DMS 273 treated with DMSO at 0.1 percent for 48 hours (cell line): ENCODE measurements at regions not wholly inside any gene's neighbourhood (a gene's known extent, or its start where the extent isn't known, plus 50 kb on each side); places are given as distances from the start of the nearest gene placed in this dataset.

Experiments
- DNase-seq: peaks from one replicate; lab custom pipeline; 2025; lab: John Stamatoyannopoulos, UW

GRCh38 chr2:168338803-168339437, 91.5 kb upstream of the STK39 start:
- no peak for DNase-seq

- DNase-seq, result no peak
Observed at GRCh38 chr2:168340931-168341330, 93.5 kb upstream of the STK39 start.

- no peak for DNase-seq
Observed at GRCh38 chr2:168343586-168343985, 96.2 kb upstream of the STK39 start.

GRCh38 chr2:168344706-168345105, 97.3 kb upstream of the STK39 start:
- no peak for DNase-seq

- DNase-seq, result no peak
Observed at GRCh38 chr2:168345601-168346000, 98.2 kb upstream of the STK39 start.

- DNase-seq, result peak; percentile 22
Observed at GRCh38 chr2:168346725-168347477, 99.5 kb upstream of the STK39 start.

- no peak for DNase-seq
Observed at GRCh38 chr2:168348076-168348475, 100.7 kb upstream of the STK39 start.

- no peak for DNase-seq
Observed at GRCh38 chr2:168350380-168350779, 103.0 kb upstream of the STK39 start.

- no peak for DNase-seq
Observed at GRCh38 chr2:168353251-168353650, 102.8 kb upstream of the CERS6 start.

- DNase-seq, result no peak
Observed at GRCh38 chr2:168354499-168354898, 101.6 kb upstream of the CERS6 start.

GRCh38 chr2:168355121-168355520, 101.0 kb upstream of the CERS6 start:
- no peak for DNase-seq

GRCh38 chr2:168355779-168356476, 100.1 kb upstream of the CERS6 start:
- DNase-seq, result no peak

- DNase-seq, result no peak
Observed at GRCh38 chr2:168356477-168356835, 99.6 kb upstream of the CERS6 start.

- no peak for DNase-seq
Observed at GRCh38 chr2:168357797-168358472, 98.1 kb upstream of the CERS6 start.

- no peak for DNase-seq
Observed at GRCh38 chr2:168359082-168359481, 97.0 kb upstream of the CERS6 start.

GRCh38 chr2:168363347-168364092, 92.6 kb upstream of the CERS6 start:
- no peak for DNase-seq

- DNase-seq, result no peak
Observed at GRCh38 chr2:168365094-168365621, 90.9 kb upstream of the CERS6 start.

- DNase-seq, result no peak
Observed at GRCh38 chr2:168369031-168369430, 87.0 kb upstream of the CERS6 start.

GRCh38 chr2:168371273-168372019, 84.6 kb upstream of the CERS6 start:
- DNase-seq, result no peak

GRCh38 chr2:168373468-168373867, 82.6 kb upstream of the CERS6 start:
- DNase-seq, result no peak
